SU-DHL-6 (cell line): ENCODE measurements at regions not wholly inside any gene's neighbourhood (a gene's known extent, or its start where the extent isn't known, plus 50 kb on each side); places are given as distances from the start of the nearest gene placed in this dataset.

Source experiments
- EZH2phosphoT487 ChIP-seq: fragments of 200-600 bp; sonication (generic), shearing (Covaris generic); conservative IDR thresholded peaks from 2 replicates; pipeline ENCODE4 v1.6.1; 2018; ENCODE audit warnings: mild to moderate bottlenecking, antibody characterized with exemption, low read length, moderate library complexity, mixed read lengths
- TF ChIP-seq, protein P1 (sequence below): fragments of 200-600 bp; sonication (generic); IDR thresholded peaks from one replicate; pipeline ENCODE4 v1.5.1; 2017; ENCODE audit warnings: antibody characterized with exemption, mild to moderate bottlenecking, low read length, moderate library complexity; ENCODE audit not compliant: insufficient read depth, poor library complexity, severe bottlenecking

DNA sequence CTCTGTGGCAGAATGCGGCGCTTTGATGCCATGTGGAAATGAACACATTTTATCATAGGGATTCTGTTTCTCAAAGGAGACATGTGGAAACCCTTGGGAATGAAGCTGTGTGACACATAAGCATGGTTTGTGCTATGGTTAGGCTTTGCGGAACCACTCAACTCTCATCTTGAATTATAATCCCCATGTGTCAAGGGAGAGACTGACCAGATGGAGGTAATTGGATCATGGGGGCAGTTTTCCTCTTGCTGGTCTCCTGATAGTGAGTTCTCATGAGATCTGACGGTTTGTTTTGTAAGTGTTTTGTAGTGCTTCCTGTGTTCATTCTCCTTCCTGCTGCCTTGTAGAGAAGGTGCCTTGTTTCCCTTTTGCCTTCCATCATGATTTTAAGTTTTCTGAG is 1109.2 kb upstream of the ALCAM start:
- TF ChIP-seq, protein P1, sequence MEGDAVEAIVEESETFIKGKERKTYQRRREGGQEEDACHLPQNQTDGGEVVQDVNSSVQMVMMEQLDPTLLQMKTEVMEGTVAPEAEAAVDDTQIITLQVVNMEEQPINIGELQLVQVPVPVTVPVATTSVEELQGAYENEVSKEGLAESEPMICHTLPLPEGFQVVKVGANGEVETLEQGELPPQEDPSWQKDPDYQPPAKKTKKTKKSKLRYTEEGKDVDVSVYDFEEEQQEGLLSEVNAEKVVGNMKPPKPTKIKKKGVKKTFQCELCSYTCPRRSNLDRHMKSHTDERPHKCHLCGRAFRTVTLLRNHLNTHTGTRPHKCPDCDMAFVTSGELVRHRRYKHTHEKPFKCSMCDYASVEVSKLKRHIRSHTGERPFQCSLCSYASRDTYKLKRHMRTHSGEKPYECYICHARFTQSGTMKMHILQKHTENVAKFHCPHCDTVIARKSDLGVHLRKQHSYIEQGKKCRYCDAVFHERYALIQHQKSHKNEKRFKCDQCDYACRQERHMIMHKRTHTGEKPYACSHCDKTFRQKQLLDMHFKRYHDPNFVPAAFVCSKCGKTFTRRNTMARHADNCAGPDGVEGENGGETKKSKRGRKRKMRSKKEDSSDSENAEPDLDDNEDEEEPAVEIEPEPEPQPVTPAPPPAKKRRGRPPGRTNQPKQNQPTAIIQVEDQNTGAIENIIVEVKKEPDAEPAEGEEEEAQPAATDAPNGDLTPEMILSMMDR: no peak
- no peak for TF ChIP-seq EZH2phosphoT487
